NCI-H510A treated with DMSO at 0.1 percent for 48 hours (cell line): ENCODE measurements at regions not wholly inside any gene's neighbourhood (a gene's known extent, or its start where the extent isn't known, plus 50 kb on each side); places are given as distances from the start of the nearest gene placed in this dataset.

Experiments used
- DNase-seq: peaks from one replicate; lab custom pipeline; 2025; lab: John Stamatoyannopoulos, UW

- no peak for DNase-seq
Measured at GRCh38 chr3:168512802-168513201, 417.1 kb upstream of the GOLIM4 start.

DNA sequence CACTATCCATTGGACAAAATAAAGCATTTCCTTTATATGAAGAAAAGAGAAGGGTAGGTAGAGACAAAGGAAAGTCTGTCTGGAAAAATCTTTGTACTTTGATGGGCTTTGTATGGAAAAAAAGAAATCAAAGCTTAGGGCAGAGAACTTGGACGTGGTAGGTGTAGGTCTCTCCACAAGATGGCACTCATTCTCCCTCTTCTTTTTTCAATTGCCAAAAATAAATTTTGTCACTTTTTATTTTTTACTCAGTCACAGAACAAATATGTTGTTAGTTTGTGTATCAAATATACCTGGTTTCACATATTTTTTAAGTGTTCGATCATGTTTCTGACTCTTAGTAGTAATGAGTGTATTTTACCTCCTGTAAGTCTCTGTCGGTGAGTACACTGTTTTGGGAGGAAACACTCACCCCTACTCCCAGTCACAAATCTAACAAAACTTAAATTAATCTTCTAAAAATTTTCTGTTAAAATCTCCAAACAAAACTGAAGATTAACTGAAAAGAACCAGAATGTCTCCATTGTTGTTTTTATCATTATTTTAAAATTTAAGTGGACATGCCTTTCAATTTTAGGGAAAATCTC is 415.8 kb upstream of the GOLIM4 start:
- DNase-seq, result peak; percentile 17

DNA sequence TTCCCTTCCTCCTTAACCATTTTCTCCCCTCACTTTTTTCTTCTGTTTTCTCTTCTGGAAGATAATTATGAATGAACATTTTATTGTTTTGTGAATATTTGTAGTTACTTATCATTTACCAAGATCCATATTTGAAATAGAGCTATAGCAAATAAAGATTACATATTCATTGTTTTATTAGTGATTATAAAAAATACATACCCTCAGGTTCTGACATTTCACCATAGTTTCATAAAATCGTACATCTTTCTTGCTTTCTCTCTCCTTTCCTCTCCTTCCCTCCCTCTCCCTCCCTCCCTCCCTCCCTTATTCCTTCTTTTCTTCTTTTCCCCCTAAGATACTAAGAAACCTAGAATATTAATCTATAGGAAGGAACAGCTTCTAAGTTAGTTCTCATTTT is 410.9 kb upstream of the GOLIM4 start:
- no peak for DNase-seq

- DNase-seq, result no peak
Measured at GRCh38 chr3:168501570-168501969, 405.8 kb upstream of the GOLIM4 start.

DNA sequence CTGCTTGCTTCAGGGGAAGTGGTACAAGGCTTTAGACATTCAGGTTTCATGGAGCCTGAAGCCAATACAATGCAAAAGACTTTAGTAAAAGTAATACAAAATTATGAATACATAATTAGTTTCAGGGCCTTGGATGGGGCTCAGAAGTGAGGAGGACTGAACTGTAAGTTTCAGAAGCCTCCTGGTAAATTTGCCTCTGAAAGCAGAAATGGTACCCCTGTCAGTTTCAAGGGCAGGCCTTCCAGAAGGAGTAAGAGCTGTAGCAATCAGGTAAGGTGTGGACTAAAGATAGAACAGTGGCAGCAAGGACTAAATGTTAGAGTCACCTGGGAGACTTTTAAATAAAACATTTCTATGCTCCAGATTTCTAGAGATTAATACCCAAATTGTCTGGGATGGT is 402.5 kb upstream of the GOLIM4 start:
- no peak for DNase-seq

- no peak for DNase-seq
Measured at GRCh38 chr3:168497741-168498140, 402.0 kb upstream of the GOLIM4 start.

DNA sequence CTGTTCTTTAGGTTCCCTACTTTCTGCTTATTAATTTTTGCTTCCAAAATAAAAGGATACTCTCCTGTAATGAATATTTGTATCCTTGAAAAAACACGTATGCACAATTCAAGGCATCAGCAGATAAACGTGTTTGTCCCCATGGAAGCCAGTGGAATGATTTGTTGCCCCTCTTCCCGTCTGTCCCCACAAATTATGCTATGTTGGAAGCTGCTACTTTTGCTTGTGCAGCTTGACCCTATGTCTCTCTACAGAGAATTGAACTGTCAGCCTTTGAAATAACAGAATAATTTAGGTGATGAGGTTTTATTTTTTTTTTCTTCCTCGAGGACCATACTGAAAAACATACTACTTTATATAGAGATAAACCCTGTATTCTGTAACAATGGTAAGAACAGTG is 401.5 kb upstream of the GOLIM4 start:
- DNase-seq, result no peak

DNA sequence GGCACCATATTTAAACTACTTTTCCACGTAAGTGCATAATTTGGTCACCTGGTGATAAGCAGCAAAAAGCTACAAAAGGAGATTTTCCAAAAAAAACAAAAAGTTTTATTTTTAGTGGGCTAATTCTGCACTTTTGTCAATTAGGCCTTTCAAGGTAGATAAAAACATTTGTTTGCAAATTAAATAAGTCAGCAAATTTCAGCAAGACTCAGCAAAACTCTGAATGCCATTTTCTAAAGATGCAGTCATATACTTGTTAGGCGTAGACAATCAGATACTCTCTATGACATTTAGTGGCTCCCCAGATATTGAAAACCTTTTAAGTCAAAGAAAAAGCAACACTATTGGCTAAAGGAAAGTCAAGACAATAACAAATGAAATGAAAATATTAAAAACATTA is 400.2 kb upstream of the GOLIM4 start:
- no peak for DNase-seq

DNA sequence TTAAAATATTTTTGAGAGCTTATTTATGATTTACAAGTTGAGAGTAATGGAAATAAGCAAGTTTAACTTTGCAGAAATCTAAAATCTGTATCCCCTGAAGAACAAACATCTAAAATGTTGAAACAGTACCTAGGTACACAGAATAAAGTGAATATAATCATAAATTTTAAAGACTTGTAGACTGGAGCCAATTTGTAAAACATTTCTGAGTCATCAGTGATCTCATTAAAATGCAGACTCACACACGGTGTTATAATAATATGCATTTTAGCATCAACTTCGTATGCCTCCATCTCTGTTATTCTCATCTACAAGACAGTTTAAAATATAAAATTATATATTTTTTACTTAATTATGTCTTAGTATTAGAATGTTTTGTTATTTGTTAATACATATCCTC is 399.5 kb upstream of the GOLIM4 start:
- DNase-seq, result no peak

GRCh38 chr3:168493412-168494205 is 397.9 kb upstream of the GOLIM4 start:
- DNase-seq, result no peak

- DNase-seq, result no peak
Measured at GRCh38 chr3:168490981-168491380, 395.3 kb upstream of the GOLIM4 start.

- DNase-seq, result no peak
Measured at GRCh38 chr3:168489301-168489700, 393.6 kb upstream of the GOLIM4 start.

- no peak for DNase-seq
Measured at GRCh38 chr3:168485936-168486335, 390.2 kb upstream of the GOLIM4 start.

DNA sequence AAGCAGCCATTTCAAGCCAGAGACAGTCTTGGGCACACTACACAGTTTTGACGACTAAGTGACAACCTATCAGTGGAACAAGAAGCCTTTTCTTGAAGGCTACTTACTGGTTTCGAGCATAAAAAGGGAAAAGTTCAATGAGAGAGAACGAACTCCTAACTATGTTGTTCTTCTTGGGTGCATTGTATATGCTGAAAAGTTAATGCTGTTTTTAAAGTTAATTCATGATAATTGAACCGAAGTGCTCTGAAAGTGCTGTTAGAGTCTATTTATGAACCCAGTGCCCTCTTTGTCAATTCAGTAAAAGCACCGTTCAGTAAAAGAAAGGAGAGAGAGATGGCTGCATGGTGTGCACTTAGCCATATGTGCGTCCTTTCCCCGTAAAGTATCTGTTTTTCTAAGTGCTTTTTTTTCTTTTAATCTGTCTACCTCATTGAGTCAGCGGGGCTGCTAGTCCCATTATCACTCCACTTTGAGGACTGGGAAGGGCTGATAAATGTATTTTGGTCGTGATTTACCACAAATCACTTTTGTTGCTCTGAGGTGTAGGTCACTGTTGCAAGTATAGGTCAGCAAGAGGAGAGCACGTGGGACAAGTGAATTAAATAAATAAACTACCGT is 380.7 kb upstream of the GOLIM4 start:
- no peak for DNase-seq

GRCh38 chr3:168475704-168476103 is 380.0 kb upstream of the GOLIM4 start:
- DNase-seq, result no peak

- no peak for DNase-seq
Measured at GRCh38 chr3:168473334-168473890, 377.7 kb upstream of the GOLIM4 start.

- no peak for DNase-seq
Measured at GRCh38 chr3:168472783-168473182, 377.1 kb upstream of the GOLIM4 start.

DNA sequence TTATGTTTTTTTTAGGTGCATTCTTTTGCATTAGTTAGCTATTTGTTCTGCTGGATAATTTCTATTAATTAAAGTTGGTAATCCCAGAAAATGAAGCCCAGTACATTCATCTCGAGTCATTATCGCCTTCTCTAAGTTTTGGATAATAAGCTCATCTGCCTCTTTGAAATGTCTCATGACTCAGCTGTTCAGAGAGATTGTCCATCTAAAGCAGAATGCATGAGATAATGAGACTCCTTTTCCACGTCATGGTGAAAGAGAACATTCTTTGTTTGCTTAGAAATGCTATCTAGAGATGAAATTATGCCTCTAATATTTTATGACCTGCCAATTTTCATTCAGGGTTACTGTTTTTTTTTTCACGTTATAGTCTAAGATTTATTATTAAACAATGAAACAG is 374.7 kb upstream of the GOLIM4 start:
- DNase-seq, result no peak

GRCh38 chr3:168469436-168469835 is 373.7 kb upstream of the GOLIM4 start:
- DNase-seq, result no peak

GRCh38 chr3:168467115-168467714 is 371.5 kb upstream of the GOLIM4 start:
- no peak for DNase-seq

GRCh38 chr3:168461793-168462192 is 366.1 kb upstream of the GOLIM4 start:
- no peak for DNase-seq

- DNase-seq, result no peak
Measured at GRCh38 chr3:168459226-168459784, 363.6 kb upstream of the GOLIM4 start.
